T-helper 17 cell (primary cell): ENCODE measurements at regions not wholly inside any gene's neighbourhood (a gene's known extent, or its start where the extent isn't known, plus 50 kb on each side); places are given as distances from the start of the nearest gene placed in this dataset.
"Not testable (repeated sequence)": the region's sequence is repeated elsewhere in the genome, so short reads cannot be mapped to it uniquely, and the experiment has no call there.

ENCODE experiments used
- ATAC-seq: fragments of 150-1000 bp; cut with Tn5 transposase; 2 replicates; pipeline ENCODE4 v1.10.0; 2021; ENCODE audit warnings: mild to moderate bottlenecking, moderate library complexity
- DNase-seq, 3 donors: peaks; one replicate each; pipeline versions ENCODE4 v3.0.0 to v3.0.0-alpha.2; 2020 to 2021
- H3K9me3 ChIP-seq: one replicate; pipeline ENCODE4 v1.7.0; 2013; ENCODE audit warnings: low read length, mild to moderate bottlenecking; ENCODE audit not compliant: control insufficient read depth, poor library complexity, severe bottlenecking
- H3K27ac Mint-ChIP-seq: one replicate; pipeline ENCODE4 v1.8.0; 2022; ENCODE audit warnings: mild to moderate bottlenecking, moderate library complexity, mixed read lengths
- H3K27me3 Mint-ChIP-seq: one replicate; pipeline ENCODE4 v1.8.0; 2022; ENCODE audit warnings: mixed read lengths
- H3K36me3 Mint-ChIP-seq: one replicate; pipeline ENCODE4 v1.8.0; 2022; ENCODE audit warnings: low read depth, mixed read lengths
- H3K4me1 Mint-ChIP-seq: one replicate; pipeline ENCODE4 v1.8.0; 2022; ENCODE audit warnings: mild to moderate bottlenecking, mixed read lengths
- H3K4me3 Mint-ChIP-seq: one replicate; pipeline ENCODE4 v1.8.0; 2022; ENCODE audit warnings: mild to moderate bottlenecking, moderate library complexity, mixed read lengths

GRCh38 chr10:47673128-47673527 is 90.3 kb downstream of the SYT15B start:
- not testable (repeated sequence) for H3K4me3 Mint-ChIP-seq, H3K4me1 Mint-ChIP-seq, ATAC-seq

DNA sequence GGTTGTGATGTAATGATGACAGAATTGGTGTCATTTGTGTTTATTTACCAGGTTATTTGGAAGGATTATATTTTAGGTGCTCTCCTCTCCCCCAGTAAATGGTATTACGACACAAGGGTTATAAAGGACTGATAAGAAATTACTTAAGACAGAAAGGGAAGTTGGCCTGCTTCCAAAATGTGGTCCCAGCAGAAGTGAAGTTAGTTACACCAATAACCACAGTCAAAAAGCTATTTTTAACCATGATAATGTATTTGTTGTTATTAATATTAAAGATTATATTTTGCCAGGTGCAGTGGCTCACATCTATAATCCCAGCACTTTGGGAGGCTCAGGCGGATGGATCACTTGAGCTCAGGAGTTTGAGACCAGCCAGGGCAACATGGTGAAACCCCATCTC is 92.5 kb downstream of the SYT15B start:
- not testable (repeated sequence) for H3K4me1 Mint-ChIP-seq, H3K27me3 Mint-ChIP-seq, H3K9me3 ChIP-seq, H3K27ac Mint-ChIP-seq, H3K36me3 Mint-ChIP-seq, H3K4me3 Mint-ChIP-seq, ATAC-seq, DNase-seq

More at GRCh38 chr10:47673128-47673527, 90.3 kb downstream of the SYT15B start:
- H3K27me3 Mint-ChIP-seq, H3K36me3 Mint-ChIP-seq, H3K9me3 ChIP-seq, DNase-seq, H3K27ac Mint-ChIP-seq: not testable (repeated sequence)

- not testable (repeated sequence) for H3K36me3 Mint-ChIP-seq, H3K4me1 Mint-ChIP-seq, H3K27ac Mint-ChIP-seq
Measured at GRCh38 chr10:47661955-47662577, 101.3 kb downstream of the SYT15B start.

GRCh38 chr10:47656732-47657131 is 106.7 kb downstream of the SYT15B start:
- not testable (repeated sequence) for H3K4me3 Mint-ChIP-seq

More at GRCh38 chr10:47661955-47662577, 101.3 kb downstream of the SYT15B start:
- ATAC-seq, H3K4me3 Mint-ChIP-seq, H3K9me3 ChIP-seq, DNase-seq, H3K27me3 Mint-ChIP-seq: not testable (repeated sequence)

DNA sequence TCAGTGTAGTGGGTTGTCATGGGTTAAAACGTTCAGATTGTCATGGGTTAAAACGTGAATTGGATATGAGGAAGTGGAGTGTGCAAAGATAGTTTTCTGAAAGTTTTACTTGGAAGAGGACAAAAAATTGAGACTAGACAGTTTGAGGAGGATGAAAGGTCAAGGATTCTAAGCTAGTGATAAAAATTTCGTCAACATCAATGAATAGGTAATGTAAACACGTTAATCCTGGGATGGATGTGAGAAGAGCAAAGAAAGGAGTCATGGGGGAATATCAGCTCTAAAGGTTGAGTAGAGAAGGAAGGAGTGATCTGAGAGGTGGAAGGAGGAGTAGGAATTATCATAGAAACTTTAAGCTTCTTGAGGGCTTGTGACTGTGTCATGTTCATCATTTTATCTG is 109.2 kb downstream of the SYT15B start:
- not testable (repeated sequence) for H3K36me3 Mint-ChIP-seq, DNase-seq, H3K27me3 Mint-ChIP-seq, H3K4me1 Mint-ChIP-seq, H3K4me3 Mint-ChIP-seq, ATAC-seq, H3K9me3 ChIP-seq, H3K27ac Mint-ChIP-seq

More at GRCh38 chr10:47656732-47657131, 106.7 kb downstream of the SYT15B start:
- not testable (repeated sequence) for DNase-seq, H3K27me3 Mint-ChIP-seq, H3K4me1 Mint-ChIP-seq, H3K9me3 ChIP-seq, H3K27ac Mint-ChIP-seq, H3K36me3 Mint-ChIP-seq, ATAC-seq

GRCh38 chr10:47648594-47648993 is 114.8 kb downstream of the SYT15B start:
- H3K27me3 Mint-ChIP-seq, H3K4me1 Mint-ChIP-seq, ATAC-seq, H3K36me3 Mint-ChIP-seq, H3K27ac Mint-ChIP-seq, H3K4me3 Mint-ChIP-seq, H3K9me3 ChIP-seq, DNase-seq: not testable (repeated sequence)

- not testable (repeated sequence) for H3K4me1 Mint-ChIP-seq, ATAC-seq, H3K36me3 Mint-ChIP-seq, H3K9me3 ChIP-seq, H3K27ac Mint-ChIP-seq, H3K4me3 Mint-ChIP-seq, H3K27me3 Mint-ChIP-seq, DNase-seq
Measured at GRCh38 chr10:47647523-47648101, 115.8 kb downstream of the SYT15B start.

- not testable (repeated sequence) for H3K27ac Mint-ChIP-seq, H3K36me3 Mint-ChIP-seq, H3K4me3 Mint-ChIP-seq, H3K9me3 ChIP-seq, H3K27me3 Mint-ChIP-seq, H3K4me1 Mint-ChIP-seq, DNase-seq, ATAC-seq
Measured at GRCh38 chr10:47646686-47647273, 116.6 kb downstream of the SYT15B start.

DNA sequence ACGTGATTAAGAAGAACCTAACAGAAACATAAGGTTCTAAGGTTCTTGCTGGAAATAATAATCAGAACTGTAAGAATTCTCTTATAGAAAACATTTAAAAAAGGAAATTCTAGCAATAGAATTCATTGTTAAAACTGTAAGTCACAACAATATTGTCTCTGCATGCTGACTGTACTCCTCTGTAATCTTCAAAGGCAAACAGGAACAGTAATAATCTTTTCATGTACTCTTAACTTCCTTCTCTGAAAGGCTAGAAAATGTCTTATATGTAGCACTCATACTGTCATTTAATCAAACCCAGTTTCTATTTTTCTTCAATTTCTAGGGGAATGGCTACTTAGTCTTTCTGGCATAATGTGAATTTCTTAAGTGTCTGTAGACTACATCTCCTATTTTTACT is 103.5 kb upstream of the AGAP9 start:
- not testable (repeated sequence) for H3K4me3 Mint-ChIP-seq, H3K9me3 ChIP-seq, H3K27me3 Mint-ChIP-seq, H3K27ac Mint-ChIP-seq, H3K36me3 Mint-ChIP-seq, DNase-seq, H3K4me1 Mint-ChIP-seq, ATAC-seq

DNA sequence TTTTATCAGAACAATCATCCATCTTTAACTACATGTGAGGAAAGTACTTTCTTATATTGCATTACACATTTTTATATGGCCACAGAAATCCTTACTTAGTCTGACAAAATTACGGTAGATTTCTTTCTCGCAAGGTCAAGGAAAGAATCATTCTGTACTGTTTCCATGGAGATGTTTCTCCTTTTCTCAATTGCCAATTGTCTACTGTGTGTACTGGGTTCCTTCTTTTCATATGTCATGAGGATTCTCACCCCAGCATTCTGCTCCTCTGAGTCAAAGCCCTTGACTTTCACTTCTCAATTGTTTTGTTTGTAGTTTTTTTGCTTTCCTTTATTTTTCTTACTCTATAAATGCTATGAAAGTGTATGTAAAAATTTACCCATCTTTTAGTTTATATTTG is 99.3 kb upstream of the AGAP9 start:
- not testable (repeated sequence) for ATAC-seq, H3K4me3 Mint-ChIP-seq, H3K4me1 Mint-ChIP-seq, H3K27me3 Mint-ChIP-seq, H3K9me3 ChIP-seq, H3K27ac Mint-ChIP-seq, DNase-seq, H3K36me3 Mint-ChIP-seq

- H3K27ac Mint-ChIP-seq, H3K4me3 Mint-ChIP-seq, H3K36me3 Mint-ChIP-seq, H3K9me3 ChIP-seq, DNase-seq, H3K4me1 Mint-ChIP-seq, H3K27me3 Mint-ChIP-seq, ATAC-seq: not testable (repeated sequence)
Measured at GRCh38 chr10:47619300-47620012, 96.0 kb upstream of the AGAP9 start.

- not testable (repeated sequence) for H3K4me3 Mint-ChIP-seq, H3K4me1 Mint-ChIP-seq, H3K27ac Mint-ChIP-seq, DNase-seq, H3K36me3 Mint-ChIP-seq, H3K27me3 Mint-ChIP-seq, H3K9me3 ChIP-seq, ATAC-seq
Measured at GRCh38 chr10:47609311-47609710, 85.9 kb upstream of the AGAP9 start.
